ENCODE measurements at regions not wholly inside any gene's neighbourhood (a gene's known extent, or its start where the extent isn't known, plus 50 kb on each side); places are given as distances from the start of the nearest gene placed in this dataset.

DNA sequence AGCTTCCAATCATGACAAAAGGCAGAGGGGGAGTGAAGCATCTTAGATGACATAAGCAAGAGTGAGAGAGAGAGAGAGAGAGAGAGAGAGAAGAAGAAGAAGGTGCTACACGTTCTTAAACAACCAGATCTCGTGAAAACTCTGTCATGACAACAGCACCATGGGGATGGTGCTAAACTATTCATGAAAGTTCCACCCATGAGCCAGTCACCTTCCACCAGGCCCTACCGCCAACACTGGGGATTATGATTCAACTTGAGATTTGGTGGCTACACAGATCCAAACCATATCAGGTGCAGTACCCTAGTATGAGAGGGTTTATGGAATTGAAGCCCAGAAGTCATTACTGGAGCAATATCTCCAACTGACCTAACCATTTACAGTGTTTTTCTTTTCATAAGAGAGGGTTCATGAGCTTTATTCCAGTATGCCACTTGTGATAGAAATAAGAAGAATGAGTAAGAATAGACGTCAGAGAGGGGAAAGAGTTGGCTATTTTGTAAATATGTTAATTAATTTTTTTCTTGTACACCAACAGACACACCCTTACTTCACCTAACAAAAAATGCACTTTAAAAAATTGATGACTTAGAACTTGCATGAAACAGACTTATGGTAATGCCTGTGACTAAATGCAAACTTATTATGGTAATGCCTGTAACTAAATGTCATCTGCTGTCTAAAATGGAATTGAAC is 680.4 kb upstream of the ITGA1 start:
- Histone ChIP-seq H3K27me3 (replicated peaks; ENCODE audit: insufficient read depth, low read length) (no peaks in the 10 kb centered on the region), H3F3A (ENCODE audit: insufficient read depth, low read length) (no peaks in the 10 kb centered on the region), H3K4me3 (ENCODE audit: low read length) (no peak overlapping the region), H2AFZ (ENCODE audit: low read length) (no peak overlapping the region), H3K9me3 (replicated peaks; ENCODE audit: insufficient read depth, low read length) (no peaks in the 10 kb centered on the region), H3K27ac (ENCODE audit: low read length) (no peak overlapping the region), H3K9ac (ENCODE audit: low read length) (no peak overlapping the region), H4K20me1 (ENCODE audit: insufficient read depth, low read length) (no peaks in the 10 kb centered on the region), H3K4me2 (ENCODE audit: low read depth, low read length) (no peak overlapping the region), H3K9me2 (replicated peaks; ENCODE audit: insufficient read depth, low read length) (no peaks in the 10 kb centered on the region), H3K79me2 (ENCODE audit: low read length) (no peaks in the 10 kb centered on the region), H3K4me1 (ENCODE audit: low read length) (no peaks in the 10 kb centered on the region), H3K36me3 (replicated peaks; ENCODE audit: insufficient read depth, low read length) (no peaks in the 10 kb centered on the region)
- DNase-seq, result no peak
- no peak for TF ChIP-seq EZH2phosphoT487 (IDR thresholded peaks at IDR 0.05; ENCODE audit: low read length)
- TF ChIP-seq EZH2 (optimal IDR thresholded peaks at IDR 0.05; ENCODE audit: low read depth, low read length), result no peak
- TF ChIP-seq, protein P1, sequence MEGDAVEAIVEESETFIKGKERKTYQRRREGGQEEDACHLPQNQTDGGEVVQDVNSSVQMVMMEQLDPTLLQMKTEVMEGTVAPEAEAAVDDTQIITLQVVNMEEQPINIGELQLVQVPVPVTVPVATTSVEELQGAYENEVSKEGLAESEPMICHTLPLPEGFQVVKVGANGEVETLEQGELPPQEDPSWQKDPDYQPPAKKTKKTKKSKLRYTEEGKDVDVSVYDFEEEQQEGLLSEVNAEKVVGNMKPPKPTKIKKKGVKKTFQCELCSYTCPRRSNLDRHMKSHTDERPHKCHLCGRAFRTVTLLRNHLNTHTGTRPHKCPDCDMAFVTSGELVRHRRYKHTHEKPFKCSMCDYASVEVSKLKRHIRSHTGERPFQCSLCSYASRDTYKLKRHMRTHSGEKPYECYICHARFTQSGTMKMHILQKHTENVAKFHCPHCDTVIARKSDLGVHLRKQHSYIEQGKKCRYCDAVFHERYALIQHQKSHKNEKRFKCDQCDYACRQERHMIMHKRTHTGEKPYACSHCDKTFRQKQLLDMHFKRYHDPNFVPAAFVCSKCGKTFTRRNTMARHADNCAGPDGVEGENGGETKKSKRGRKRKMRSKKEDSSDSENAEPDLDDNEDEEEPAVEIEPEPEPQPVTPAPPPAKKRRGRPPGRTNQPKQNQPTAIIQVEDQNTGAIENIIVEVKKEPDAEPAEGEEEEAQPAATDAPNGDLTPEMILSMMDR (IDR thresholded peaks at IDR 0.05; ENCODE audit: low read length), result no peak

DNA sequence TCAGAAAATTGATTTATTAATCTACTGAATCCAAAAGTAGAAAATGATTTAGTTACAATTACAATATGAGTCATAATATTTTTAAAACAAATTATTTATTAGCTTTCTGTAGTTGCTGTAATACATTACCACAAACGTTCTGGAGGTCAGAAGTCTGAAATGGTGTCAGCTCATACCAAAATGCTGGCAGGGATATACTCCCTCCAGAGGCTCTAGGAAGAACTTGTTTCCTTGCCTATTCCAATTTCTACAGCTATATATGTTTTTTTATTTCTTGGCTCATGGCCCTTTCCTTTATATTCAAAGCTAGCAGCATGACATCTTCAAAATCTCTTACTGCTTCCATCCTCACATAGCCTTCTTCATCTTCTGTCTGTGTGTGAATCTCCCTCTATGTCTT is 667.9 kb upstream of the ITGA1 start:
- H3K9ac ChIP-seq (ENCODE audit: low read length), result no peak overlapping the region
- no peaks in the 10 kb centered on the region for H4K20me1 ChIP-seq (ENCODE audit: insufficient read depth, low read length)
- H3K79me2 ChIP-seq (ENCODE audit: low read length), result no peaks in the 10 kb centered on the region
- H3F3A ChIP-seq (ENCODE audit: insufficient read depth, low read length), result no peaks in the 10 kb centered on the region
- TF ChIP-seq EZH2phosphoT487 (IDR thresholded peaks at IDR 0.05; ENCODE audit: low read length), result no peak
- TF ChIP-seq EZH2 (optimal IDR thresholded peaks at IDR 0.05; ENCODE audit: low read depth, low read length), result no peak
- TF ChIP-seq, protein P1 (IDR thresholded peaks at IDR 0.05; ENCODE audit: low read length), result no peak
- no peak overlapping the region for H2AFZ ChIP-seq (ENCODE audit: low read length)
- H3K27me3 ChIP-seq (replicated peaks; ENCODE audit: insufficient read depth, low read length), result no peaks in the 10 kb centered on the region
- no peak overlapping the region for H3K27ac ChIP-seq (ENCODE audit: low read length)
- DNase-seq, result no peak
- no peak overlapping the region for H3K4me3 ChIP-seq (ENCODE audit: low read length)
- no peaks in the 10 kb centered on the region for H3K36me3 ChIP-seq (replicated peaks; ENCODE audit: insufficient read depth, low read length)
- H3K9me3 ChIP-seq (replicated peaks; ENCODE audit: insufficient read depth, low read length), result no peaks in the 10 kb centered on the region
- no peak overlapping the region for H3K4me2 ChIP-seq (ENCODE audit: low read depth, low read length)
- H3K4me1 ChIP-seq (ENCODE audit: low read length), result no peaks in the 10 kb centered on the region
- no peaks in the 10 kb centered on the region for H3K9me2 ChIP-seq (replicated peaks; ENCODE audit: insufficient read depth, low read length)

DNA sequence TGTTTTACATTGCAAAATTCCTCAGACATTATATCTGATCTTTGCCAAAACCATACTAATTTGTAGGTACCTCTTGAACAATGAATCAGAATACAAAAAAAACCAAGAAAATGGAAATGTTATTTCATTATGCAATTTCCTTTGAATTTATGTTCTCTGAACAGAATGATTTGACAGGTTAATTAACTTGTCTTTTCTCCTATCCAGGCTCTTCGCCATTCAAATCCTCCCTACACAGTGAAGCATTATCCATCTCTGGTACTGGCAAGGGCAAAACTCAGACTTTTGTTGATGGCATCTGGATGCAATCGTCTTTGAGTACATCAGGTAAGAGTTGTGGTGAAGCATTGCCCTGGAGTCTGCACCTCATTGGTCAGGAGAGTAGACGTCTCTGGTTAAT is 655.7 kb upstream of the ITGA1 start:
- Histone ChIP-seq H3K9me3 (replicated peaks; ENCODE audit: insufficient read depth, low read length) (no peaks in the 10 kb centered on the region), H3F3A (ENCODE audit: insufficient read depth, low read length) (no peaks in the 10 kb centered on the region), H4K20me1 (ENCODE audit: insufficient read depth, low read length) (no peaks in the 10 kb centered on the region), H3K79me2 (ENCODE audit: low read length) (no peaks in the 10 kb centered on the region), H3K9ac (ENCODE audit: low read length) (no peak overlapping the region), H3K36me3 (replicated peaks; ENCODE audit: insufficient read depth, low read length) (no peaks in the 10 kb centered on the region), H3K4me1 (ENCODE audit: low read length) (no peaks in the 10 kb centered on the region), H3K4me2 (ENCODE audit: low read depth, low read length) (no peak overlapping the region), H3K27ac (ENCODE audit: low read length) (no peak overlapping the region), H2AFZ (ENCODE audit: low read length) (no peak overlapping the region), H3K27me3 (replicated peaks; ENCODE audit: insufficient read depth, low read length) (no peaks in the 10 kb centered on the region), H3K4me3 (ENCODE audit: low read length) (no peak overlapping the region), H3K9me2 (replicated peaks; ENCODE audit: insufficient read depth, low read length) (0 out of 2 replicates have a peak, but pooled peaks cover 3% of the 10 kb centered on the region)
- DNase-seq, result no peak
- TF ChIP-seq EZH2phosphoT487 (IDR thresholded peaks at IDR 0.05; ENCODE audit: low read length) (no peak), EZH2 (optimal IDR thresholded peaks at IDR 0.05; ENCODE audit: low read depth, low read length) (no peak)
- TF ChIP-seq, protein P1 (IDR thresholded peaks at IDR 0.05; ENCODE audit: low read length), result no peak

Data from MM.1S (cell line).